ENCODE measurements at regions not wholly inside any gene's neighbourhood (a gene's known extent, or its start where the extent isn't known, plus 50 kb on each side); places are given as distances from the start of the nearest gene placed in this dataset.

DNA sequence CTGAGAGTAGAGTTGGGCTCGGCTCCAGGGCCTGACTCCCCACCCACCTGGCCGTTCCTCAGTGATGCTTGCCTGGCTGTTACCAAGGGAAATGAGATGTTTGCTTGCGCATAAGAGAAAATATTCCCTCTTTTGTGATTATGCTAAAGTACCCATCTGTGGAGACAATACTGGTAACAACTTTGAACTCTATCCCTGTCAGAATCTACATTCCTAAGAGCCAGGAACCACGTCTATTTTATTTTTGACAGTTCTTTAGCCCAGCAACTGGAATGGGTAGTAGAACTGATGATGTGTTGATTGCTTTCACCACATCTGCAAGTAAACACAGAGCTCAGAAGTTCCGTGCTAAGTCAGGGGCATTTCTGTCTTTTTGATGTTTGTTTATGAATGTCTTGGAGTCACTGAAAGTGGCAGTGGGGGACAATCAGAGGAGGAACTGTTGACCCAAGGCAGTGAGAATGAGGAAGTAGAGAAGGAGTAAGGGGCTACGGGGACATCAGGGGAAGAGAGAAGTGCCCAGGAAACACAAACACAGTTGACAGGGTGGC lies 348.3 kb upstream of the SOX11 start (continued):
- no peak for TF ChIP-seq GATAD2B (conservative IDR thresholded peaks at IDR 0.05; ENCODE audit: low read depth)
- TF ChIP-seq ZNF217 (IDR thresholded peaks at IDR 0.05): no peak
- TF ChIP-seq SREBF1 (IDR thresholded peaks at IDR 0.05; ENCODE audit: low read length): no peak
- no peak for TF ChIP-seq CREB1 (IDR thresholded peaks at IDR 0.05; ENCODE audit: low read depth)
- no peak for TF ChIP-seq JUND (IDR thresholded peaks at IDR 0.05; ENCODE audit: low read depth, low read length)
- TF ChIP-seq SMARCA5 (IDR thresholded peaks at IDR 0.05): no peak

DNA sequence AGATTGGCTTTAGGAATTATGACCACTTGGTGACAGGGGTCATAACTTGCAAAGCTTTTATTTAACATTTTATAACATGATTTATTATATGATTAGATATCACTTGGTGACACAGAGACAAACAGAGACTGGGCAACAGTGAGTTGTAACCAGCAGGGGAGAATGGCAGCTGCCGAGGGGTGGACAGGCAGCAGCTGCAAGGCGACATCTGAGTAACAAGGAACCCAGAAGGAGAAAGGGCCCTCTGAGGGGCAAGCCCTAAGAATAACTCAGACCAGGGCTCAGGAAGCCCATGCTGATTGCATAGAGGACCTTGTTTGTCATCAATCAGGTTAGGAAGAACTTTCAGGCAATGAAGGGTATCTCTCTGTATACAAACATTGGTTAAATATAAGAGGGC lies 339.9 kb upstream of the SOX11 start:
- ATAC-seq (no peak), DNase-seq (ENCODE audit: low read depth, low spot score) (no peak), FAIRE-seq (no peak)
- TF ChIP-seq ZNF384 (IDR thresholded peaks at IDR 0.05; ENCODE audit: borderline replicate concordance, low read depth, low read length) (no peak), FOXM1 (IDR thresholded peaks at IDR 0.05; ENCODE audit: low read depth, low read length) (no peak), HDGF (IDR thresholded peaks at IDR 0.05) (no peak), KDM1A (IDR thresholded peaks at IDR 0.05; ENCODE audit: borderline replicate concordance) (no peak), YBX1 (IDR thresholded peaks at IDR 0.05) (no peak), PML (IDR thresholded peaks at IDR 0.05; ENCODE audit: low read length) (no peak)
- TF ChIP-seq, protein P1, sequence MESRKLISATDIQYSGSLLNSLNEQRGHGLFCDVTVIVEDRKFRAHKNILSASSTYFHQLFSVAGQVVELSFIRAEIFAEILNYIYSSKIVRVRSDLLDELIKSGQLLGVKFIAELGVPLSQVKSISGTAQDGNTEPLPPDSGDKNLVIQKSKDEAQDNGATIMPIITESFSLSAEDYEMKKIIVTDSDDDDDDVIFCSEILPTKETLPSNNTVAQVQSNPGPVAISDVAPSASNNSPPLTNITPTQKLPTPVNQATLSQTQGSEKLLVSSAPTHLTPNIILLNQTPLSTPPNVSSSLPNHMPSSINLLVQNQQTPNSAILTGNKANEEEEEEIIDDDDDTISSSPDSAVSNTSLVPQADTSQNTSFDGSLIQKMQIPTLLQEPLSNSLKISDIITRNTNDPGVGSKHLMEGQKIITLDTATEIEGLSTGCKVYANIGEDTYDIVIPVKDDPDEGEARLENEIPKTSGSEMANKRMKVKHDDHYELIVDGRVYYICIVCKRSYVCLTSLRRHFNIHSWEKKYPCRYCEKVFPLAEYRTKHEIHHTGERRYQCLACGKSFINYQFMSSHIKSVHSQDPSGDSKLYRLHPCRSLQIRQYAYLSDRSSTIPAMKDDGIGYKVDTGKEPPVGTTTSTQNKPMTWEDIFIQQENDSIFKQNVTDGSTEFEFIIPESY (IDR thresholded peaks at IDR 0.05): no peak
- TF ChIP-seq, protein P2, sequence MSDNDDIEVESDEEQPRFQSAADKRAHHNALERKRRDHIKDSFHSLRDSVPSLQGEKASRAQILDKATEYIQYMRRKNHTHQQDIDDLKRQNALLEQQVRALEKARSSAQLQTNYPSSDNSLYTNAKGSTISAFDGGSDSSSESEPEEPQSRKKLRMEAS (IDR thresholded peaks at IDR 0.05; ENCODE audit: low read depth, low read length): no peak
- H3K4me3 ChIP-seq: no peak overlapping the region
- SMC1A ChIA-PET (ENCODE audit: uncharacterized antibody, unreplicated experiment): no interaction called here
- BruUV-seq (replicated peaks): no TSS peak
- H2AFZ ChIP-seq (ENCODE audit: control insufficient read depth, low read depth, low read length): no peak overlapping the region
- CTCF ChIA-PET: interaction anchor here (0.6 kb wide), 1 partner anchor 54 kb away, joined by 3 read pairs; no protein-coding TSS in a partner anchor
- no peaks in the 10 kb centered on the region for H3K9me3 ChIP-seq (replicated peaks; ENCODE audit: control insufficient read depth, insufficient read depth, low read length)
- POLR2A ChIA-PET: interaction anchor here (0.6 kb wide), 1 partner anchor 698 kb away, joined by 3 read pairs; no protein-coding TSS in a partner anchor
- no peaks in the 10 kb centered on the region for H3K36me3 ChIP-seq (ENCODE audit: control insufficient read depth in 2 of 2, insufficient read depth in 2 of 2, low read length in 1 of 2)
- intact Hi-C loops (cut with micrococcal nuclease; ENCODE audit: unreplicated experiment) (no loop called here), in situ Hi-C loops (cut with MboI) (loop anchor here (25.0 kb wide), 1 partner anchor 1390 kb away; no protein-coding TSS in a partner anchor)
- H3K27me3 ChIP-seq (replicated peaks in 1 of 2; ENCODE audit: control insufficient read depth in 2 of 2, insufficient read depth in 2 of 2, low read length in 1 of 2): no peaks in the 10 kb centered on the region
- H3K27ac ChIP-seq (ENCODE audit: control insufficient read depth, insufficient read depth): no peak overlapping the region
- H4K20me1 ChIP-seq (ENCODE audit: control insufficient read depth, insufficient read depth): no peaks in the 10 kb centered on the region
- no peaks in the 10 kb centered on the region for H3K4me1 ChIP-seq (ENCODE audit: control insufficient read depth, insufficient read depth, low read length)
- no peak overlapping the region for H3K9ac ChIP-seq (ENCODE audit: control insufficient read depth, insufficient read depth, low read length)
- 67% methylated on average over 2 of the region's 2 CpGs for WGBS (ENCODE audit: insufficient coverage, insufficient replicate concordance, low lambda C conversion rate, missing lambda C conversion rate)
- RAD21 ChIA-PET (ENCODE audit: unreplicated experiment): no interaction called here
- H3K79me2 ChIP-seq (ENCODE audit: control insufficient read depth, insufficient read depth, low read length): no peaks in the 10 kb centered on the region
- no peak overlapping the region for H3K4me2 ChIP-seq (ENCODE audit: control insufficient read depth, insufficient read depth)

All from GM12878 (cell line).